ENCODE measurements at regions not wholly inside any gene's neighbourhood (a gene's known extent, or its start where the extent isn't known, plus 50 kb on each side); places are given as distances from the start of the nearest gene placed in this dataset.

DNA sequence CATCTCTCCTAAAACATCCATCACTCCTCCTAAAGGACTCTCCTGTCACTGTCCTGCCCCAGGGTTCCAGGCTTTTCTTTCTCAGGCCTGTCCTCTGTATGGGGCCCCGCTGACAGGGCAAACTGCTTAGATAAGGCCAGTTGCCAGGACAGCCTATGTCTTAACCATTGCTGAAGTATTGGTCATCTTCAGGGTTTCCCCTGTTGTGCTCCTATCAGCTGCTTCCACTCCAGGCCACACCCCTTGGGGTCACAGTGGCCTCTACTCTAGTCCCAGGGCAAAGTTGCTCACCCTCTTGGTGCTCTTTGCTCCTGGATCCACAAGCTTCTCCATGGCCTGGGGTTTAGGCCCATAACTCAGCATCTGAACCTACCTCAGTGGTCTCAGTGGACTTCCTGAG is 138.0 kb upstream of the PJA1 start:
- DNase-seq: no peak

- DNase-seq: no peak
Observed at GRCh38 chrX:69299951-69300714, 134.9 kb upstream of the PJA1 start.

GRCh38 chrX:69299285-69299684 is 134.0 kb upstream of the PJA1 start:
- DNase-seq: no peak

- DNase-seq: no peak
Observed at GRCh38 chrX:69298466-69299140, 133.3 kb upstream of the PJA1 start.

GRCh38 chrX:69297506-69297905 is 132.3 kb upstream of the PJA1 start:
- DNase-seq: no peak

GRCh38 chrX:69293776-69294601 is 128.7 kb upstream of the PJA1 start:
- no peak for DNase-seq

DNA sequence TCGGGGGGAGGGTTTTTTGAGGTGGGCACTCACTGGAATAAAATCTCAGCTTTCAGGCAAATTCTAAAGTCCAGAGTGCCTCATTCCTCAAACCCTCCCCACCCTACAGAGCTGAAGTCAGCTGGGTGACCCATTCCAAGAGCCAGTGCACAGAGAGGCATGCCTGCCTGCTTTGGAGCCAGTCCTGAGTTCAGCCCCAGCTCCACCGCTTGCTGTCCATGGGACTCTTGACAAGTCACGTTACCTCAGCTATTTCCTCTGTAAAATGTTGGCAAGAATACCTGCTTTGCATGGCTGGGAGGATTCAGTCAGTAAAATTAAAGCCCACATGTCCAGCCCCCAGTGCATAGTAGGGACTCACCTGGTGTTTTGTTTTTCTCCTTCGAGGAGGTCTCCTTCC is 125.9 kb upstream of the PJA1 start:
- no peak for DNase-seq

- DNase-seq: no peak
Observed at GRCh38 chrX:69290292-69290691, 125.0 kb upstream of the PJA1 start.

- DNase-seq: no peak
Observed at GRCh38 chrX:69289793-69290123, 124.5 kb upstream of the PJA1 start.

GRCh38 chrX:69289046-69289792 is 124.0 kb upstream of the PJA1 start:
- DNase-seq: no peak

DNA sequence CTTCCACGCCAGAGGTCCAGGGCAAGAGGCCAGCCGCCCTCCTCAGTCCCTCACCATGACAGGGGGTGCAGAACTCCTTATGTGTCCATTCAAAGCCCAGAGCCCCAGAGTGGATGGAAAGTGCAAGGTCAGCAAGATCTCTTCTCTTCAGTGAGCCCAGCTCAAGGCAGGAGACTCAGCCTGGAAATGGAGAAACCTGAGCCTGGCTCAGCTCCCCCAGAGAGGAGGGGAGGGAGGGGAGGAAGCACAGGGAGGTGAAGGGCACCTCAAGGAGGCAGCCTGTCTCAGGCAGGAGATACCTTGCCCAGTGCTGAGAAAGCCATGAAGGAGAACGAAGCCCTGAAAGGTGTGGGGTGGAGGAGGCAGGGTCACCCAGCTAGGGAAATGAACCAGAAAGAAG is 121.8 kb upstream of the PJA1 start:
- DNase-seq: no peak

DNA sequence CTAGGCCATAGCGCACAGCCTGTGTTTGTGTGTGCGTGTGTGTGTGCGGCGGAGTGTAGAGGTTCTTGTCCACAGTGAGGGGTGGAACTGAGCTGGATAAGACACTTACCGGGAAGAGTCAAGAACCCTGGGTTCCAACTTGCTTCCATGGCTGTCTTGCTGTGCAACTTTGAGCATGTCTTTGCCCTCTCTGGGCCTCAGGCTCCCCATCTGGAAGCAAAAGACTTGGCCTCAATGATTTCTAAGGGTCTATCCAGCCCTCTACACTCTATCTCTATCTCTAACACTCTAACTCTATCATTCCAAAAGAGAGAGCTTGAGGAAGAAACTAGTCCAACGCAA is 121.3 kb upstream of the PJA1 start:
- no peak for DNase-seq

DNA sequence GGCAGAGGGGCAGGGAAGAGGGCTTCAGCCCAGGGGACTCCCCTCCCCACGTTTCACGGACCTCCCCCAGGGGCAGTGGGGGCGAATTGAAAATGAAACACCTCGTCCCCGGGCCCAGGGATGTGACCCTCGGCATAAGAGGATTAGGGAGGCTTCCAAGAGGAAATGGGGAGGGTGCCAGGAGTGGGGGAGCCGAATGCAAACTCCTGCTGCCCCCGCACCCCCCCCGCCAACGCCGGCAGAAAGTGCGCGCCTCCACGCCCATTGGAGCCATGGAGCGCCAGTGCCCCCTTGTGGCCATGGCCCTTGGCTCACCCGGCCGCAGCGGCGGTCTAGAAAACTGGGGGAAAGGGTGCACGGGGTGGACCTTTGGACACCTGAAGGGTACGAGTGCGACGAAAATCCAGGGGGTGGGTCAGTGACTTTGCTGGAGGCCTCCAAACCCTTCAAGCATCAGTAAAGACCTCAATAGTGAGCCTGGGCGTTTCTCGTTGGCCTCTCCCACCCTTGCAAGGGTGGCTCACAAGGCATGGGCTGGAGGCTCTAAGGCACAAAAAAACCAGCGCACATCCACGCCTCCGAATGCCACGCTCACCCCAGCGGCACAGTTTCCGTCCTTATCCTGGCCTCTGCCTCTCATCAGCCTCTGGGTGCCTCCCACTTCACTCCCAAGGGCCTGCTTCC is 120.8 kb upstream of the PJA1 start:
- DNase-seq: peak; percentile 18

GRCh38 chrX:69285401-69285877 is 120.2 kb upstream of the PJA1 start:
- DNase-seq: no peak

GRCh38 chrX:69284491-69284890 is 119.2 kb upstream of the PJA1 start:
- no peak for DNase-seq

DNA sequence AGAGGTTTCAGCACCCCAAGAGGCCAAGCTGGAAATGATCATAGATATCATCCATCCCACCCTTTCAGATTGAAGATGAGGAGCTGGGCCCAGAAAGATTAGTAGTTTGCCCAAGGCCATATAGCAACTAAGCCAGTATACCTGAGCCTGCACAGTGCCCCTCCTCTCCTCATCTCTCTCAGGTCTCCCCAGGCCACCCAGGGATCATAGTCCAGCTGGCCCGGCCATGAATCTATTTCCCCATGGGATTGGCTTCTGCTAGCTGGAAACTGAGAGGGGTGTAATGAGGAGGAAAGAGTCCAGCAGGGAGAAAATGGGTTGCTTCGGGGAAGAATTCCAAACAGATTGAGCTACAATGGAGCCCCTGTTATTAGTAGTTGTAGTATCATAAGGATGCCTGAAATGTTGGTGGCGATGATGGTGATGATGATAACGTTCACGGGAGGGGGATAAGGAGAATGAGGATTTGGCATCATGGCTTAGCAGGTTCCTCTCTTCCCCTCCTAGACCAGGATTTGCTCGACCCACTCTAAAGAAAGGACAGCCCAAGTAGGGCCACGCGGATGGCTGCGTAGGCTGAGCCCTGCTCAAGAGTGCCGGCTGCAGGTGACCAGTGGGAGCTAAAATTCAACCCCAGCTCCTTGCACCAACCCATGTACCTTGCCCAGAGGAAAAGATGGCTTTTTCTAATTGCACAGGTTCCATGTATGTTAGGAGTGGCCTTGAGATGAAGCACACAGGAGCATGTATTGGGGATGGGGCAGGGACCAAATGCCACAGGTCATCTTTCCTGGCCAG is 117.8 kb upstream of the PJA1 start:
- DNase-seq: no peak

GRCh38 chrX:69280933-69281332 is 115.7 kb upstream of the PJA1 start:
- DNase-seq: no peak

- DNase-seq: no peak
Observed at GRCh38 chrX:69279234-69279633, 114.0 kb upstream of the PJA1 start.

- DNase-seq: no peak
Observed at GRCh38 chrX:69278031-69278687, 112.9 kb upstream of the PJA1 start.

GRCh38 chrX:69277369-69277990 is 112.2 kb upstream of the PJA1 start:
- no peak for DNase-seq

- DNase-seq: no peak
Observed at GRCh38 chrX:69268611-69269010, 103.4 kb upstream of the PJA1 start.
